ENCODE measurements at regions not wholly inside any gene's neighbourhood (a gene's known extent, or its start where the extent isn't known, plus 50 kb on each side); places are given as distances from the start of the nearest gene placed in this dataset.

GRCh38 chr17:63258785-63259184 lies 187.3 kb downstream of the CYB561 start:
- TF ChIP-seq POLR2A (IDR thresholded peaks at IDR 0.05) = no peak
- TF ChIP-seq CTCF (IDR thresholded peaks at IDR 0.05) = no peak

Measured in uterus (tissue), 2 donors.